Activated gamma-delta T cell treated with Interleukin-2 at 50 U/mL for 16 hours (primary cell): ENCODE measurements at regions not wholly inside any gene's neighbourhood (a gene's known extent, or its start where the extent isn't known, plus 50 kb on each side); places are given as distances from the start of the nearest gene placed in this dataset.
"Not testable (repeated sequence)": the region's sequence is repeated elsewhere in the genome, so short reads cannot be mapped to it uniquely, and the experiment has no call there.

Experiments
- DNase-seq: peaks from one replicate; pipeline ENCODE4 v3.0.0-alpha.2; 2020

GRCh38 chr4:141541851-141542250 is 94.5 kb upstream of the IL15 start:
- DNase-seq = no peak

DNA sequence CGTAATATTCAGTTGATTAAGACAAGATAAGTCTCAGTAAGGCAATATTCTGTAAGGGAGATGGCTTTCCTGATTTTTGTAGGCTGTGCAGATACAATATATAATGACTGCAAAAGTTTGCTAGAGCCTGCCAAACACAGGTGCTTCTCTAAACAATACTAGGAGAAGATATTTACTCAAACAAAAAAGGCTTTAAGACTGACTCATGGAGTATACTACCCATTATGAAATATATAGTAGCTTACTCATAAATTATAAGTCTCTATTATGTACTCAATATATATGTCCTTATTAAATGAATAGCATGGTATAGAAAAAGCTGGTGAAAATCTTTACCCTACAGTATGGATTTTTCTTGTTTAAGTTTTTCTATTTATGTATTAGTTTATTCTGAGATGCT is 93.2 kb upstream of the IL15 start:
- no peak for DNase-seq

DNA sequence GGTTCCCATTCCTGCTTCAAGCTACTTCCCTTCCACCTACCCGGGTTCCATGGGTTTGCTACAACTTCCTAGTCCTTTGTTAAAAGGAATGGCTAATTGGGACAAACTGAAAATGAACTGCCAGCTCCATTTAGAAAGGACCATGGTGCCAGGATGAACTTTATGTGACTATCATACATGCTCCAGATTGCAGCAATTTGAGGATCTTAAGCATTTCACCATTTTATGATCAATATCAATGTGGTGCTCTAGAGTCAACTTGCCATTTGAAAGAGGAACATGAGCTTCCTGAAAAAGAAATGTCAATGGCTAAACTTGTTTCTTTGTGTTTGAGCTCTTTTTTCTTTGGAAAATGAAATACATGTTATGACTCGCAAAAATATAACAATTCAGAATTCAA is 92.7 kb upstream of the IL15 start:
- DNase-seq = no peak

DNA sequence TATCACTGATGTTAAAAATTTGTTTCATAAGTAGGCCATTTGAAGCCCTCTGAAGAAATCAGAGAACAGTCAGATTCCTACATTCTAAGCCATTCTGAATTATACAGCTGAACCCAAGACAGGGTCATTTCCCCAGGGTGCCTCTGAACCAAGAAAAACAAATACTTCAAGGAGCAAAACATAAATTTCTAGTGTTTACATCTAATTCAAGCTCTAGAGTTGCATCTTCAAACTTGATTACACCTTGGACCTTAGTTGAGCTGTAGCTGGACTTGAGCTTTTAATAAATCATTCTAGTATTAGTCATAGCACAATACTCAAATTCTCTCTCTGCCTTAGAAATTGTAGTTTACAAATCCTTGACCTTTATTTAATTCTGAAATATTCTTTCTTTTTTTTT is 87.6 kb upstream of the IL15 start:
- DNase-seq = no peak

DNA sequence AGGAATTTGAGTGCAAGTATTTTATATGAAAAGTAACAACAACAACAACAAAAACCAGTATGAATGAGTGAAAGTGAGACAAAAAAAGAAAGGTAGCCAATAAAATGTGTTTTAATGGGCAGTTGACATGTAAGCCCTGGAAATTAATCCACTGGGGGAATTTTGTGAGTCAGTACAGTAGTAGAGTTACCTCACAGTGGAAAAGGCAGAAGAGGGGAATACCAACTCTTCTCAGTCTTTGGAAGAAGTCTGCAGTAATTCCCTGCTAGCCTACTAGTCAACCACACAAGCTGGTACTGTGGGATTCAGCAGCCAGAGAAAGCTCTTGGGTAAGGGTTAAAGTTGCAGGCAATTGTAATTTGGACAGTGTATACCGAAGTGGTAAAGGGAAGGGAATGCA is 76.3 kb upstream of the IL15 start:
- DNase-seq = no peak

DNA sequence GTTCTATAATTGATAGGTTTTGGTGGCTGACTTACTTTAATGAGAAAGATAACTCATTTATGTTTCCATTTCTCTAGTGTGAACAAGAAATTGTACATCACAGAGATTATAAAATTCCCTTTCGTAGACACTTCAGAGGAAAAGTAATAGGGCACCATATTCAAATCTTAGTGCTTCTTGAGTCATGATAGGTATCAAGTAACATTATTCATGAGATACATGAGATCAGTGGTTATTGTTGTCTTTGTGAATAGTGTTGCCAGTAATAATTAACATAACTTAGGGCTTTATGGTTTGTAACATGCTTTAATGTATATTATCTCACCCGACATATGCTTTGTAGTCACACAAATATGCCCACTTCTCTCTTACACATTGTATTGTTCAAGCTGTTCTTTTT is 73.7 kb upstream of the IL15 start:
- no peak for DNase-seq

- DNase-seq = no peak
These were observed 72.7 kb upstream of the IL15 start for GRCh38 chr4:141563723-141564122.

- not testable (repeated sequence) for DNase-seq
These were observed 71.4 kb upstream of the IL15 start for GRCh38 chr4:141564961-141565360.

- DNase-seq = no peak
These were observed 70.8 kb upstream of the IL15 start for GRCh38 chr4:141565379-141566089.

DNA sequence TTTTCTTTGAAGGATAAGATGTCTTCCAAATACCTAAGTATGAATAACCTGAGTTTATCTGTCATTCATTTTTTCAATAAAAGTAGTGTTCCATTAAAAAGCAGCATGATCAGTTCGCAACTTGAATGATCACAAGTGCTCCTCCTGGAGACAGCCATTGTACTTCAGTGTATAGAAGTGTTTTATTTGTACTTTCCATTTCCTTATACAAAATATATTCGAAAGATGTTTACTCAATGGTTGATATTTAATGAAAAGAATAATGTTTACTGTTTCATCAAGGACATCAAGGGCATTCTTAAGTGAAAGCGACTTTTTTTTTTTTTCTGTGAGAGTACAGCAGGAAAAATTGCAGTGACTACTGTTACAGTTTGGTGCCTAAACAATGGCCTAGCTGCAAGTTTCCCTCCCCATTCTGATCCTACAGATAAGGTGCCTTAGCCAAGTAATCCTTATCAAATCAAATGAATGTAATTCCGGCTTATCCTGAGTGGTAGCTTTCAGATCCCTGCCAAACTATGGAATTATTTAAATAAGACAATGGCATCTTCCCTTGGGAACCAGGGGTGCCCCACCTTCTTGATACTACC is 69.0 kb upstream of the IL15 start:
- DNase-seq = no peak

DNA sequence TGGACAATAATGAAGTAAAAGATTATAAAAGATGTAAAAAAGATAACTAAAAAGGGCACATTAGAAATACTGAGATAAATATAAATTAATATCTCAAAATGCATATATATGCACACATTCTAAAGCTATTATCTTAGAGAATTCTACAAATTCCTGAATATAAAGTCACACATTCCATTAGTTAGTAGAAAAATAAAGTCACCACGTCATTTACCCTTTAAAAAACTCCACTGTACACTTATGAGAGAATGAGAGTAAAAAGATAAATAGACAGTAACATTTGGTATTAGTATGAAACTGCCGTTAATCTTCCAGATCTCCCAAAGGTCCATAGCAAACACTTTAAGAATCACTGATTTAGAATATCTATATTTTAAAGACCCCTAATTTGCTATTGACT is 67.2 kb upstream of the IL15 start:
- DNase-seq = no peak

DNA sequence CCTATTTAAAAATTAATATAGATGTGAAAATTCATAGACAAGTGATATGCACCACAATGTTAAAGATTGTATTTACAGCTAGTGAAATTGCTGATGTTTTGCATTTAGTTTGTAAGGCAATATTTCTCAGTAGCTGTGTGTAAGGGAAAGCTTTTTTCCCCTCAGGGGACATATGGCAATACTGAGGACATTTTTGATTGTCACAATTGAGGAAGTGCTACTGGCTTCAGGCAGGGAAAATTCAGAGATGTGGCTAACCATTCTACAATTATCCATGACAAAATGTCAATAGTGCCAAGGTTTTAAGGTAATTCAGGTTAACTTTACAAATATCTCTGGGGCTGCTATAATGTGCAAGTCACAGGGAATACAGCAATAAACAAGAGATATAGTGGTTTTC is 66.1 kb upstream of the IL15 start:
- no peak for DNase-seq

DNA sequence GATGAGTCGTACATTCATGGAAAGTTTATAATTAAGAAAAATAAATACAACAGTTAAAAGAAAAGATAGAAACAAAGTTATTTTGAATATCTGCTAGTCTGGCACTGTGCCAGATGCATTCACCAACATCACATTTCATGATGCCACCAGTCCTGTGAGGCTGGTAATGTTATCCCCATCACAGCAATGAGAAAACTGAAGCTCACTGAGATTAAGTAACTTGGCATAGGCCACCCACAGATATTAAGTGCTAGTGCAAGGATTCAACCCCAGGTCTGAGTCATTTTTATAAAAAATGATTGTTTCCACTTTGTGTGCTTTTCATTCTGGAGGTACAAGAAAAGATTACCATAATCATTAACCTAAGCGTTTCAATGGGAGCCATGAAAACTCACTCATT is 65.0 kb upstream of the IL15 start:
- DNase-seq = no peak

DNA sequence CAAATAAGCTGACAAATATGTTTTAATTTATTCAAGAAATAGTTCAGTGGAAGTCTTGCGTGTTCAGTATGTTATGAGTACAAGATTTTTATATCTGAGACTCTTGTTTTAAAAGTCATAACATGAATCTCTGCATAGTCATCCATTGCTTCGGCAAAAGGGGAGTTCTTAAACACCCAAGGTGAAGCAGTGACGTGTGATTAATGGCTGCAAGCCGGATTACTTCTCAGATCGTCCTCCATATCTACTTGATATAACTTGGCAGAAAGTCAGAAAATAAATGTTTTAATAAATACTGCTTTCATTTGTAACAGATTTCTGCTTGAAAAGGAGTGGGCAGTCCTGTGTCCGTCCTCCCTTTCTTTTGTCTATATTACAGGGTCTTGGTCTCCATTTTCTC is 64.6 kb upstream of the IL15 start:
- no peak for DNase-seq

DNA sequence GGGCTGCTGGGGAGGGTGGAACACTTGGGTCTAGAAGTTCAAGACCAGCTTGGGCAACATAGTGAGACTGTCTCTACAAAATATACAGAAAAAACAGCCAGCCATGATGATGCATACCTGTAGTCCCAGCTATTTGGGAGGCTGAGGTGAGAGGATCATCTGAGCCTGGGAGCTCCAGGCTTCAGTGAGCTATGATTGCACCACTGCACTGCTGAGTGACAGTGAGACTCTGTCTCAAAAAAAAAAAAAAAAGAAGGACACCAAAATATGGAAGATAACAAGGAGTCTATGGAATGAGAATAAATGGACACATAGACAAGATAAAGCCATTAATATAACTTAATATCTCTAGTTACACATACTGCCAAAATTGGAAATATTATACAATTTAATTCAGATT is 62.7 kb upstream of the IL15 start:
- no peak for DNase-seq

- no peak for DNase-seq
These were observed 60.5 kb upstream of the IL15 start for GRCh38 chr4:141575884-141576283.

DNA sequence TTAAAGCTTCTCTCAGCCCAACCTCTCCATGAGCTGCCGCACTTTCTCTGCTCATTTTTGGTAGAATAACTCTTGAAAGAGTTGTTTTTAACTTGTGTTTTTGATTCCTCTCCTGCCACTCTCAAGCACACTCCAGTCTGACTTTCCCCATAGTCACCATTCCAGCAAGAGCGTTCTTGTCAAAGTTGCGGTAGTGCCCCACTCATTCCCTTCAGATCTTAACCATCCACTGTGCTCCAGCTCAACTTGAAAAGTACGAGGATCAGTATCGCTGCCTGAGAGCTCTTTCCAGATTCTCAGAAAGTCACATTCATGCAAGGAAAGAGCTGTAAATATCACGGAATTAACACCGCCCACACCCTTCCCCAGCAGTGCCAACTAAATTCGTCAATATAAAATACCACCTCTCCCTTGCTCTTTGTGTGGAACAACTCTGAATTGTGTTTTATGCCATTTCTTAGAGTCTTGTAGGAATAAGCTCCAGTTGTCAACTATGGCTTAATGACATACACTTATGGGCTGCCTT is 59.7 kb upstream of the IL15 start:
- DNase-seq = no peak

DNA sequence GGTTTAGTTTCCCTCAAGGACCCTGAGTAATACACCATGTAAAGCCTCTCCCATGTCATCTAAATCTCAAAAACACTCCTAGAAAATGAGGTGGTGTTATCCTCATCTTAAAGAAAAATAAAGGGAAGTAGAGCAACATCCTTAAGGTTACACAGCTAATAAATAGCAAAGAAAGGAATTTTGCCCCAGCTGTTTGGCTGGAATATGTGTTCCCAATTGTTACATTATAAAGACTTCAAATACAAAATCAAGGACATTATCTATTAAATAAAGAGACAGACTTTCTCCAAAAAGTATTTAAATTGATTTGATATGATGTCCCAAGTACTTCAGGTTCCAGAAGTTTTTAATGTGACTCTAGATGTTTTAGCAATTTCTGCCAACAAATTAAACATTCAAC is 57.9 kb upstream of the IL15 start:
- DNase-seq = no peak

DNA sequence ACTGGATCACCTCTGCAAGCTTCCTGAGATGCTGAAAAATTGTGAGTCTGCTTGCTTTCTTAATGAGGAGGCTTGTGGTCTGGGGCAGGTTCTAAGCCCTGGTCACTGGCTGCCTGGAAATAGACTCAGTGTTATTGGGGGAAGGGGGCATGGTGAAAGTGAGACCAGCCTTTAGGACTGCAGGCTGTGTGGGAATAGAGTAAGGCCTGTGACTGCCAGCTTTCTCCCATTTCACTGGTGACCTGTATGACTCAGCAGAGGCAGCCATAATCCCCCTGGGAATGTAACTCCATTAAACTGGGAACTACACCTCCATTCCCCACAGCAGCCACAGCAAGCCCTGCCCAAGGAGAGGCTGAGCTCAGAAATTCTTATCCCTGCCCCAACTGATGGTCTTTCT is 55.9 kb upstream of the IL15 start:
- no peak for DNase-seq
